ENCODE measurements at regions not wholly inside any gene's neighbourhood (a gene's known extent, or its start where the extent isn't known, plus 50 kb on each side); places are given as distances from the start of the nearest gene placed in this dataset.

GRCh38 chr4:100690812-100691211, 173.0 kb upstream of the EMCN start:
- Histone ChIP-seq H3K4me2 (ENCODE audit: insufficient read depth, low read length) (no peak overlapping the region), H3K9me1 (replicated peaks; ENCODE audit: control insufficient read depth, extremely low read depth, insufficient read depth, low read length) (no peaks in the 10 kb centered on the region), H3K4me3 (replicated peaks in 1 of 3; ENCODE audit: insufficient read depth in 1 of 3, low read depth in 1 of 3, low read length in 3 of 3) (no peak overlapping the region), H3K4me1 (ENCODE audit: control insufficient read depth, extremely low read depth, insufficient read depth, low read length) (peaks cover 13% of the 10 kb centered on the region), H3K9me3 (replicated peaks; ENCODE audit: control insufficient read depth, insufficient read depth, low read length) (no peaks in the 10 kb centered on the region), H2AFZ (ENCODE audit: low read depth, low read length) (no peak overlapping the region), H3K27me3 (ENCODE audit: control insufficient read depth in 2 of 2, insufficient read depth in 2 of 2, low read length in 2 of 2) (no peaks in the 10 kb centered on the region), H3K79me2 (ENCODE audit: control insufficient read depth, insufficient read depth, low read length) (no peaks in the 10 kb centered on the region), H4K20me1 (replicated peaks; ENCODE audit: control insufficient read depth, extremely low read depth, insufficient read depth, low read length) (no peaks in the 10 kb centered on the region), H3K36me3 (ENCODE audit: control insufficient read depth in 2 of 2, extremely low read depth in 1 of 2, insufficient read depth in 2 of 2, low read length in 2 of 2) (no peaks in the 10 kb centered on the region), H3K9ac (replicated peaks; ENCODE audit: extremely low read depth, insufficient read depth, low read length) (no peak overlapping the region), H3K27ac (ENCODE audit: insufficient read depth, low read depth, low read length) (no peak overlapping the region)
- TF ChIP-seq MYC (IDR thresholded peaks at IDR 0.05; ENCODE audit: low read depth, low read length) (no peak), EZH2 (IDR thresholded peaks at IDR 0.05; ENCODE audit: borderline replicate concordance, low read depth, low read length, severe bottlenecking) (no peak), FOS (IDR thresholded peaks at IDR 0.05; ENCODE audit: borderline replicate concordance, insufficient read depth, low read length) (no peak), JUN (IDR thresholded peaks at IDR 0.05; ENCODE audit: borderline replicate concordance, insufficient read depth, insufficient read length, low read depth) (no peak), POLR2A (IDR thresholded peaks at IDR 0.05; ENCODE audit: low read depth, low read length) (no peak), POLR2AphosphoS5 (IDR thresholded peaks at IDR 0.05; ENCODE audit: insufficient read depth, low read depth, low read length) (no peak), GATA2 (IDR thresholded peaks at IDR 0.05; ENCODE audit: insufficient read depth, insufficient read length, low read depth, low read length) (no peak)
- TF ChIP-seq, protein P1, sequence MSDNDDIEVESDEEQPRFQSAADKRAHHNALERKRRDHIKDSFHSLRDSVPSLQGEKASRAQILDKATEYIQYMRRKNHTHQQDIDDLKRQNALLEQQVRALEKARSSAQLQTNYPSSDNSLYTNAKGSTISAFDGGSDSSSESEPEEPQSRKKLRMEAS (IDR thresholded peaks at IDR 0.05; ENCODE audit: insufficient read depth, insufficient read length) = no peak
- TF ChIP-seq, protein P2, sequence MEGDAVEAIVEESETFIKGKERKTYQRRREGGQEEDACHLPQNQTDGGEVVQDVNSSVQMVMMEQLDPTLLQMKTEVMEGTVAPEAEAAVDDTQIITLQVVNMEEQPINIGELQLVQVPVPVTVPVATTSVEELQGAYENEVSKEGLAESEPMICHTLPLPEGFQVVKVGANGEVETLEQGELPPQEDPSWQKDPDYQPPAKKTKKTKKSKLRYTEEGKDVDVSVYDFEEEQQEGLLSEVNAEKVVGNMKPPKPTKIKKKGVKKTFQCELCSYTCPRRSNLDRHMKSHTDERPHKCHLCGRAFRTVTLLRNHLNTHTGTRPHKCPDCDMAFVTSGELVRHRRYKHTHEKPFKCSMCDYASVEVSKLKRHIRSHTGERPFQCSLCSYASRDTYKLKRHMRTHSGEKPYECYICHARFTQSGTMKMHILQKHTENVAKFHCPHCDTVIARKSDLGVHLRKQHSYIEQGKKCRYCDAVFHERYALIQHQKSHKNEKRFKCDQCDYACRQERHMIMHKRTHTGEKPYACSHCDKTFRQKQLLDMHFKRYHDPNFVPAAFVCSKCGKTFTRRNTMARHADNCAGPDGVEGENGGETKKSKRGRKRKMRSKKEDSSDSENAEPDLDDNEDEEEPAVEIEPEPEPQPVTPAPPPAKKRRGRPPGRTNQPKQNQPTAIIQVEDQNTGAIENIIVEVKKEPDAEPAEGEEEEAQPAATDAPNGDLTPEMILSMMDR (IDR thresholded peaks at IDR 0.05; ENCODE audit: extremely low read depth in 1 of 2, insufficient read depth in 1 of 2, low read depth in 1 of 2, low read length in 2 of 2) = no peak
- ChIA-PET CTCF (no interaction called here), POLR2A (no interaction called here)
- intact Hi-C loops (cut with micrococcal nuclease) = no loop called here
- FAIRE-seq (no peak), DNase-seq (ENCODE audit: low read depth, low spot score) (no peak)
- BruUV-seq (replicated peaks) = no TSS peak
- dilution Hi-C loops (cut with MboI; ENCODE audit: extremely low pct_ligation_motif_present, low sequenced_read_pairs) = no loop called here

Data from endothelial cell of umbilical vein (primary cell).